Stimulated activated effector memory CD8-positive, alpha-beta T cell treated with anti-CD3 and anti-CD28 coated beads, Interleukin-12 subunit alpha, Interleukin-12 subunit beta, amount 100 ng/mL, for 72 hours (primary cell): ENCODE measurements at regions not wholly inside any gene's neighbourhood (a gene's known extent, or its start where the extent isn't known, plus 50 kb on each side); places are given as distances from the start of the nearest gene placed in this dataset.
"Not testable (repeated sequence)": the region's sequence is repeated elsewhere in the genome, so short reads cannot be mapped to it uniquely, and the experiment has no call there.

Experiments
- ATAC-seq: fragments of 150-1000 bp; cut with Tn5 transposase; 2 replicates; pipeline ENCODE4 v1.10.0; 2021
- DNase-seq, 2 donors: peaks; one replicate each; pipeline ENCODE4 v3.0.0; 2021 to 2022; ENCODE audit warnings: low spot score in 2 of 2
- H3K27ac Mint-ChIP-seq: one replicate; pipeline ENCODE4 v1.8.0; 2022; ENCODE audit warnings: mild to moderate bottlenecking, mixed read lengths
- H3K36me3 Mint-ChIP-seq: one replicate; pipeline ENCODE4 v1.8.0; 2022; ENCODE audit warnings: mild to moderate bottlenecking, mixed read lengths
- H3K4me1 Mint-ChIP-seq: one replicate; pipeline ENCODE4 v1.8.0; 2022; ENCODE audit warnings: mixed read lengths
- H3K4me3 Mint-ChIP-seq: one replicate; pipeline ENCODE4 v1.8.0; 2022; ENCODE audit warnings: mild to moderate bottlenecking, mixed read lengths
- H3K9me3 Mint-ChIP-seq: one replicate; pipeline ENCODE4 v1.8.0; 2022; ENCODE audit warnings: mixed read lengths

- H3K4me1 Mint-ChIP-seq, result no peaks in the 10 kb centered on the region
- no peak overlapping the region for H3K4me3 Mint-ChIP-seq
- DNase-seq (no peak), ATAC-seq (no peak)
- no peaks in the 10 kb centered on the region for H3K36me3 Mint-ChIP-seq
- H3K27ac Mint-ChIP-seq, result no peak overlapping the region
- peaks cover 16% of the 10 kb centered on the region for H3K9me3 Mint-ChIP-seq
These were observed 292.4 kb upstream of the SGO1 start for GRCh38 chr3:20478436-20478835.

DNA sequence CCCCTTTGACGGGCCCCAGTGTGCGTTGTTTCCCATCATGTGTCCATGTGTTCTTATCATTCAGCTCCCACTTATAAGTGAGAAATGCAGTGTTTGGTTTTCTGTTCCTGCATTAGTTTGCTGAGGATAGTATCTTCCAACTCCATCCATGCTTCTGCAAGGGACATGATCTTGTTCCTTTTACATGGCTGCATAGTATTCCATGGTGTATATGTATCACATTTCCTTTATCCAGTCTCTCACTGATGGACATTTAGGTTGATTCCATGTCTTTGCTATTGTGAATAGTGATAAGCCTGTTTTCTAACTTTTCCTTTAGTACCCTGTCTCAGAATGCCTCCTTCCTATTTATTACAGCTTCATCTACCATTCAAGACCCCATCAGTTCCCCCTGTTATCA, 278.2 kb upstream of the SGO1 start:
- H3K4me3 Mint-ChIP-seq, H3K27ac Mint-ChIP-seq, H3K4me1 Mint-ChIP-seq, H3K36me3 Mint-ChIP-seq, DNase-seq, ATAC-seq: not testable (repeated sequence)
- H3K9me3 Mint-ChIP-seq, result peaks cover 25% of the 10 kb centered on the region

GRCh38 chr3:20462723-20463122, 276.7 kb upstream of the SGO1 start:
- peaks cover 17% of the 10 kb centered on the region for H3K9me3 Mint-ChIP-seq
- no peak for DNase-seq
- no peak overlapping the region for H3K27ac Mint-ChIP-seq
- ATAC-seq, result no peak
- no peaks in the 10 kb centered on the region for H3K4me1 Mint-ChIP-seq
- no peaks in the 10 kb centered on the region for H3K36me3 Mint-ChIP-seq
- no peak overlapping the region for H3K4me3 Mint-ChIP-seq

DNA sequence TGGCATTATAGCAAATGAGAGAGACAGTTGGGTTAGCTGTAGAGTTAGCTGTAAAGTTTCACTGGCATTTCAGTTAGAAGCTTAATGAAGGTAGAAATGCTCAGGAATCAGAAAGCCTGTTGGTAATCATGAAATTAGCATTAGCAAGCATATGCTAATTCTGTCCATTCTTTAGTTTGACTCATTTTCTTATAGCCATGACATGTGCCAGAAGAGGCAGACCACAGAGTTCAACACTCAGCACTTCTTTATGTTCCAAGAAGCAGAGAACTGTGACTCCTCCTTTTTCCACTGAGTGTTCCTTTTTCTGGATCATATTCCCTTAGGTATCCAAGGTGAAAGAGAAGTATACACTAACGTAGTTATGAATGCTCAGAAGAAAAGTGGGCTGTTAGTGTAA, 276.2 kb upstream of the SGO1 start:
- peaks cover 17% of the 10 kb centered on the region for H3K9me3 Mint-ChIP-seq
- H3K36me3 Mint-ChIP-seq, result no peaks in the 10 kb centered on the region
- H3K4me1 Mint-ChIP-seq, result no peaks in the 10 kb centered on the region
- DNase-seq, result no peak
- H3K4me3 Mint-ChIP-seq, result no peak overlapping the region
- no peak for ATAC-seq
- H3K27ac Mint-ChIP-seq, result no peak overlapping the region

- H3K36me3 Mint-ChIP-seq, result no peaks in the 10 kb centered on the region
These were observed 273.1 kb upstream of the SGO1 start for GRCh38 chr3:20458994-20459716.

GRCh38 chr3:20456511-20456910, 270.5 kb upstream of the SGO1 start:
- ATAC-seq (no peak), DNase-seq (no peak)
- H3K9me3 Mint-ChIP-seq, result peaks cover 11% of the 10 kb centered on the region
- H3K4me3 Mint-ChIP-seq, result no peak overlapping the region
- no peaks in the 10 kb centered on the region for H3K36me3 Mint-ChIP-seq
- H3K4me1 Mint-ChIP-seq, result no peaks in the 10 kb centered on the region
- no peak overlapping the region for H3K27ac Mint-ChIP-seq

More at GRCh38 chr3:20458994-20459716, 273.1 kb upstream of the SGO1 start:
- H3K9me3 Mint-ChIP-seq, result peaks cover 13% of the 10 kb centered on the region
- ATAC-seq, result no peak
- no peak for DNase-seq
- no peaks in the 10 kb centered on the region for H3K4me1 Mint-ChIP-seq
- H3K27ac Mint-ChIP-seq, result no peak overlapping the region
- no peak overlapping the region for H3K4me3 Mint-ChIP-seq

GRCh38 chr3:20451170-20451569, 265.2 kb upstream of the SGO1 start:
- H3K4me1 Mint-ChIP-seq, result no peaks in the 10 kb centered on the region
- no peak for ATAC-seq
- DNase-seq, result no peak
- no peaks in the 10 kb centered on the region for H3K36me3 Mint-ChIP-seq
- H3K27ac Mint-ChIP-seq, result no peak overlapping the region
- H3K9me3 Mint-ChIP-seq, result peaks cover 2% of the 10 kb centered on the region
- no peak overlapping the region for H3K4me3 Mint-ChIP-seq

DNA sequence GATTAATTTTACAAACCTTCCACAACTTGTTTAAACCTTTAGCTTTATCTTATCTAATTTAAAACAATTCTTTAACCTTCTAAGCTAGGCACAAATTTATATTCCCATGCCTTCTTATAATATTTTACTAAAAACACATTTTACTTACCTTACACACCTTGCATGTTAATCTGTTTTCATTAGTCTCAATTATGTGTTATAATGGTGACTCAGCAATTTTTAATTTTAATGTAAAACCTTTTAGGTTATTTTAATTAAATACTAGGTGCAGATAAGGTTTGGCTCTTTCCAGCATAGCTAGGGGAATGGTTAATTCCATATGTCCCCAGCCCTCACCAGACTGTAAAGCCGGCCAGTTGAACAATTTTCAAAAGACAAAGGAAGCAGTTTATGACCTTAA, 264.6 kb upstream of the SGO1 start:
- DNase-seq (no peak), ATAC-seq (no peak)
- no peaks in the 10 kb centered on the region for H3K36me3 Mint-ChIP-seq
- no peak overlapping the region for H3K4me3 Mint-ChIP-seq
- H3K9me3 Mint-ChIP-seq, result peaks cover 1% of the 10 kb centered on the region
- no peak overlapping the region for H3K27ac Mint-ChIP-seq
- no peaks in the 10 kb centered on the region for H3K4me1 Mint-ChIP-seq

- DNase-seq (no peak), ATAC-seq (no peak)
- Mint-ChIP-seq H3K4me1 (no peaks in the 10 kb centered on the region), H3K36me3 (no peaks in the 10 kb centered on the region), H3K4me3 (no peak overlapping the region), H3K9me3 (peaks cover 8% of the 10 kb centered on the region), H3K27ac (no peak overlapping the region)
These were observed 256.8 kb upstream of the SGO1 start for GRCh38 chr3:20442846-20443245.

DNA sequence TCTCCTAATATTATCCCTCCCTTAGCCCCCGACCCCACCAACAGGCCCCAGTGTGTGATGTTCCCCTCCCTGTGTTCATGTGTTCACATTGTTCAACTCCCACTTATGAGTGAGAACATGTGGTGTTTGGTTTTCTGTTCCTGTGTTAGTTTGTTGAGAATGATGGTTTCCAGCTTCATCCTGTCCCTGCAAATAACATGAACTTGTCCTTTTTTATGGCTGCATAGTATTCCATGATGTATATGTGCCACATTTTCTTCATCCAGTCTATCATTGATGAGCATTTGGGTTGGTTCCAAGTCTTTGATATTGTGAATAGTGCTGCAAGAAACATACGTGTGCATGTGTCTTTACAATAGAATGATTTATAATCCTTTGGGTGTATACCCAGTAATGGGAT, 241.3 kb upstream of the SGO1 start:
- ATAC-seq, DNase-seq, H3K36me3 Mint-ChIP-seq, H3K4me3 Mint-ChIP-seq, H3K4me1 Mint-ChIP-seq, H3K27ac Mint-ChIP-seq: not testable (repeated sequence)
- H3K9me3 Mint-ChIP-seq, result peaks cover 11% of the 10 kb centered on the region

DNA sequence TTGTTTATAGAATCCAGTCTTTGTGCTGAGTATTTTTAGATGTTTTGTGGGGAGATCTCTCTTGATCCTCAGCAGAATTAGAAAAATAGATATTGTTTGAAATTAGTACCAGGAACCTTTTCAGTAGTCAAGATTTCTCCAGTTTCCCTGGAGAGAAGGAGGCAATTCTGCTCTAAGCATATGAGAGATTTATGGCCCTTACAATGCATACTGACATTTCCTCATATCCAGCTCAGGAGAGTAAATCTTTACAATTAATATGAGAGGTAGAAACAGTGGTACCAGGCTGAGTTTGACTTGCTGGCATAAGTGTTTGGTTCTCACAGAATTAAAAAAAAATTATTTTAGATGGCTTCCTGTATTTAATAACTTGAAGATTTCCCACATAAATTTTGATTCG, 239.1 kb upstream of the SGO1 start:
- H3K4me1 Mint-ChIP-seq, result no peaks in the 10 kb centered on the region
- no peak overlapping the region for H3K27ac Mint-ChIP-seq
- ATAC-seq (no peak), DNase-seq (no peak)
- H3K9me3 Mint-ChIP-seq, result peaks cover 8% of the 10 kb centered on the region
- H3K4me3 Mint-ChIP-seq, result no peak overlapping the region
- no peaks in the 10 kb centered on the region for H3K36me3 Mint-ChIP-seq

GRCh38 chr3:20424086-20424485, 238.1 kb upstream of the SGO1 start:
- DNase-seq (no peak), ATAC-seq (no peak)
- Mint-ChIP-seq H3K4me3 (no peak overlapping the region), H3K36me3 (no peaks in the 10 kb centered on the region), H3K9me3 (peaks cover 3% of the 10 kb centered on the region), H3K27ac (no peak overlapping the region), H3K4me1 (no peaks in the 10 kb centered on the region)

DNA sequence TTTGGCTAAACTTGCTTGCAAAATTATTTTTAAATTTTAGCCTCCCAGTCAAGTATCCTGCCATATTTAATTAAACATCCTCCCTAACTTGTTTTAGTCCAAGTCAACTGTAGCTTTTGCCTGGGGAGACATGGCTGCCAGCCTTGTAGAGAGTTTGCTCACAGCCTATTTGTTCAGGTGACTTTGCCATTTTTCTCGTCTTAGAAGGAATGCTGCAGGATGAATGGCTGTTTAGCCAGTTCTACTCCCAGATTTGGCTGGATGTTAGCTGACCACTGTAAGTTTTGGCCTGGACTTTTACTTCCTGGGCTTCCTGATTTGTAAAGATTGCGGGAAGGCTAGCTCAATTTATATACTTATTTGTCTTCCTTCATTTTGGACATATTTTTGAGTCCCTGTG, 236.4 kb upstream of the SGO1 start:
- H3K4me3 Mint-ChIP-seq, result no peak overlapping the region
- H3K27ac Mint-ChIP-seq, result no peak overlapping the region
- no peak for ATAC-seq
- DNase-seq, result no peak
- no peaks in the 10 kb centered on the region for H3K9me3 Mint-ChIP-seq
- H3K36me3 Mint-ChIP-seq, result no peaks in the 10 kb centered on the region
- H3K4me1 Mint-ChIP-seq, result no peaks in the 10 kb centered on the region

DNA sequence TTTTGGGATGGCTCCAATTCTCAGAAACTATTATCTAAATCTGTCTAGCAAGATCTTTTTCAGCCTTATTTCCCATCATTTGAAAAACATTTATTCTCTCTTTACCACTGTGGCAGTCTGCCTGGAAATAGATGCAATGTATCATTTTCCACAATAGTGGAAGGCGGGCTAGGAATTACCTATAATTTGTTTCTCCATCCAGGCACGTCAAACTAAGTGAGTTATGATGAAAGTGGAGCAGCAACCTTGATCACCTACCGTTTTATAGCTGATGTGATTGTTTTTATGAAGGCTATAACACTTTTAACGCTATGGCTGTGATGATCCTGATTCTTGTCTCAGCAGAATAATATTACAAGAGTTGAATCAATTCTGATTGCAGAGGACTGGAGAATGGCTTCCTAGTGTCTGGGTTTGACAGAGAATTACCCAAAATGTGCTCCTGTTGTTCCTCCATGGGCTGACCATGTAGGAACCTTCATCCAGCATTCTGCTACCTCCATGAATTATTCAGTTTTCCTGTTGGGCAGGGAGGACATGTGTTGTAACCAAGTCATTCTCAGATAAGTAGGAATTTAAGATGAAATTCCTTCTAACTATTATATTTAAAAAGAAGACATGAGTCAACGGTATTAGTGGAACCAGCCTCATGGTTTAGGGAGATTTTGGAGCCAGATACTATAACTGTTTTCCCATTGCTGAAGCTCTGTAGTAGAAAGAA, 231.5 kb upstream of the SGO1 start:
- H3K4me3 Mint-ChIP-seq, result no peak overlapping the region
- no peaks in the 10 kb centered on the region for H3K9me3 Mint-ChIP-seq

DNA sequence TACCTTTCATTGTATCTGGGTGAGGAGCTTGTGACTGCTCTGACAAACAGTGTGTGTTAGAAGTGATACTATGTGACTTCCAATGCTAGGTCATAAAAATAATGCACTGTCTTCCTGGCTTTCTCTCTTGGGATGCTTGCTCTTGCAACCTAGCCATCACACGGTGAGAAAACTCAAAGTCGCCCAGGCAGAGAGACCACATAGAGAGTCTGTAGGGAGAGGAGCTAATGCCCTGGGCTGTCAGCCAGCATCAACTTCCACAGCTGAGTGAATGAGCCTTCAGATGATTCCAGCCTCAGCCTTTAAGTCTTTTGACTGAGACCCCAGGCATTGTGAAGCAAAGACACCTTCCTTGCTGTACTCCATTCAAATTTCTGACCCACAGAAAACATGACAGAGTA, 220.6 kb upstream of the SGO1 start:
- no peak overlapping the region for H3K27ac Mint-ChIP-seq
- H3K4me3 Mint-ChIP-seq, result no peak overlapping the region
- ATAC-seq, result no peak
- no peaks in the 10 kb centered on the region for H3K4me1 Mint-ChIP-seq
- H3K36me3 Mint-ChIP-seq, result no peaks in the 10 kb centered on the region
- DNase-seq, result no peak
- no peaks in the 10 kb centered on the region for H3K9me3 Mint-ChIP-seq

More for the DNA sequence above, 231.5 kb upstream of the SGO1 start:
- Mint-ChIP-seq H3K4me1 (no peaks in the 10 kb centered on the region), H3K36me3 (no peaks in the 10 kb centered on the region), H3K27ac (no peak overlapping the region)
- no peak for ATAC-seq
- DNase-seq, result no peak

DNA sequence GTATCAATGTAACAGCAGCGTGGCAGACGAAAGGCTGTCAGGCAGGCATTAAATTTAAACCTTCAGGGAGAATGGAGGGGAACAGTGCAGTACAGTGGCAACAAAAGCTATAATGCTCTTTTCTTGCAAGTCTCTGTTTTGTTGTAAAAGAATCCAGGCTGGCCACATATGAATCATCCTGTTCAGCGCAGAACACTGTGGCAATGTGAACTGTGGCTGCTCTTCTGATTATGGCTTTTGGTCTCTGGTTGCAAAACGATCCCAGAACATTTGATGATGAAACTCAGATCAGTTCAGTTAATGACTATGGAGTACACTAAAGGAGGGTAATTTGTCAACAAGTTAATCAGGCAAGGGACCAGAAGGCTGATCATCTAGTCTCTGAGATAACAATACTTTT, 219.7 kb upstream of the SGO1 start:
- Mint-ChIP-seq H3K9me3 (no peaks in the 10 kb centered on the region), H3K36me3 (no peaks in the 10 kb centered on the region), H3K4me1 (no peaks in the 10 kb centered on the region), H3K4me3 (no peak overlapping the region), H3K27ac (no peak overlapping the region)
- ATAC-seq (no peak), DNase-seq (no peak)
